ENCODE measurements at regions not wholly inside any gene's neighbourhood (a gene's known extent, or its start where the extent isn't known, plus 50 kb on each side); places are given as distances from the start of the nearest gene placed in this dataset.
A peak's percentile ranks its signal among the peaks of the same experiment; 100 is the strongest.
"Not testable (repeated sequence)": the region's sequence is repeated elsewhere in the genome, so short reads cannot be mapped to it uniquely, and the experiment has no call there.

DNA sequence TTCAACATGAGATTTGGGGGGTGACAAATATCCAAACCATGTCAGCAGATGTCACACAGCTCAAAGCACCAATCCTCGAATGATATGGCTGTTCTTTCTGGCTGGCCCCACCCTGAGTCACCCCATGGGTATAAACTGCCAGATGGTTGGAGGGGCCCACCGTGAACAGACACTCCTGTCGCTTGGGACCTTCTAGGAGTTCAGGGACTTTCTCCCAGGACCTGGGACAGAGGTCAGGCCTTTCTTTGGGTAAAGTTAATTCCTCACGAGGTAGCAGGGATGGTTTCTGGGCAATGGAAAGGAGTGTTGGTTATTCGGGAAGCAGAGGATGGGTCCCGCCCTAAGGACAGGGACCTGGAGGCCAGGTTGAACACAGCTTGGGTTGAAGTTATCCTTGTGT is 262.0 kb downstream of the ACTR3B start:
- no peak for FAIRE-seq

DNA sequence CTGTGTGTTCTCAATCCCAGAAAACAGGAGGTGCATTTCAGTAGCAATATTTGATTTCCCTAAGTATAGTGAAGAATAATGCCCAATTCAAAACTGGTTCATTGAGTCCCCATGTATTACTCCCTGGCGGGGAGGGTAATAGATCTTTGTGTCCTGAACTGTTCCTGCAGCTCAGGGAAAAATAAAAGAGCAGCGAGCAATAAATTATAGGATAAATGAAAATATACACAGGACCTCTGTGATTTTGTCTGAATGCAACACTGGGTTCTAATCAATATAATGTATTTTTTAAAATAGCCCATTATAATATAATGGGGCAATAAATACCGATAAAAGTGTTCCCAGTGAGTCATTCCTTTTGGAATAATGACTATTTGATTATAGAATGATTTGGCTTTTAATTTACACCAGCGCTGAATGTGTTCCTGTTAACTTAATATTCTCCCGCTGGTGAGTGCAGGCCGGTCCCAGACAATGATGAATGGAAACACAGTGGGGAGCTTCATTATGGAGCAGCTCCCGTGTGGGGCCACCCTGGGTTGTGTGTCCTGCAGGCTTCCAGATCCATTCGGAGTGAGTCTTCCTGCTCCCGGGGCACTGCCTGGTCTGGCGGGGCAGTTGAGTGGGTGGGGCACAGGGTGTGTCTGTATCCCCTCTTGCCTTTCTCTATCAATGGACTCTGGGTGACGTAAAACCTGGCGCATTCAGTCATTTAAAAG is 263.1 kb downstream of the ACTR3B start:
- FAIRE-seq: no peak

DNA sequence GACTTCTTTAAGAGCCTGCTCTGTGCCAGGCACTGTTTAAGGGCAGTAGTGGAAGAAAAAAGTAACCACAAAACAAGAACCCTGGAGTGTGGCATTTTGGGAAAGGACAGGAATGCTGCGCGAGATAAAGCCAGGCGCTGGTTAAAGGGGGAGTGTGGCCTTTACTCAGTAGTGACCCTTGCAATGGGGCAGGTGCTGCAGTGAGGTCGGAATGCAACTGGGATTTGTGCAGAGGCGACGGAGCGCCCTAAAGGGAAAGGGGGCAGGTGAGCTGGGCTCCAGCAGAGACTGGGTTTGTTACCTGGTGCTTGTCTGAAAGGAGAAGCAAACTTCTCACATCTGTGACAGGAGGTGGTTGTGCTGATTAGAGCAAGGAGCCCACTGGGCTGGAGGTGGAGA is 263.6 kb downstream of the ACTR3B start:
- FAIRE-seq: no peak

DNA sequence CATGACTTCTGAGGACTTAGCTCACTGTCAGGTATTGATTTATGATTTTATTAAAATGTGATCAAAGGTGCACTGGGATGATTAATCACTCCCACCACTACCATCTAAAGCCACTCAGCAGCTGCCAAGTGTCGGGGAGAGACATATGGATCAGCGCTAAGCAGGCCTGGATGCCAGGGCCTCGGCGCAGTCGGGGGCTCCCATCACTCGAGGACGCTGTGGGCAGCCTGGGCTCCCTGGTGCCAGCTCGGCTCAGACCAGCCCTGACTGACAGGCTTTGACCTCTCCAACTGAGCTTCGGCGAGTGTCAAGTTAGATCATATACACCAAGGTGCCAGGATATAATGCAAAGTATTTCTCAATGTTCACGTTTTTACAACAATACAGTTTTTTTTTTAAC is 267.7 kb downstream of the ACTR3B start:
- FAIRE-seq: no peak

DNA sequence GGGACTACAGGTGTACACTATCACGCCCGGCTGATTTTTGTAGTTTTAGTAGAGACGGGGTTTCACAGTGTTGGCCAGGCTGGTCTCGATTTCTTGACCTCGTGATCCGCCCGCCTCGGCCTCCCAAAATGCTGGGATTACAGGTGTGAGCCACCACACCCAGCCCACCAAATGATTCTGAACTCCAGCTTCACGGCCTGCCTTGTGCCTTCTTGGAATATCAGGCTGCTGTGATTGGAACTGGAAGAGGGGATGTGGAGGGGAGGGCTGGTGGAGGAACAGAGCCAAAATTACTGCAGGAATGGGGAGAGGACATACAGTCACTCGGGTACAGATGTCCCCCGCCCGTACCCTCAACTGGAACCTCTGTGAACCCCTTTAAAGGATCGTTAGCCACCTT is 268.4 kb downstream of the ACTR3B start:
- no peak for FAIRE-seq

DNA sequence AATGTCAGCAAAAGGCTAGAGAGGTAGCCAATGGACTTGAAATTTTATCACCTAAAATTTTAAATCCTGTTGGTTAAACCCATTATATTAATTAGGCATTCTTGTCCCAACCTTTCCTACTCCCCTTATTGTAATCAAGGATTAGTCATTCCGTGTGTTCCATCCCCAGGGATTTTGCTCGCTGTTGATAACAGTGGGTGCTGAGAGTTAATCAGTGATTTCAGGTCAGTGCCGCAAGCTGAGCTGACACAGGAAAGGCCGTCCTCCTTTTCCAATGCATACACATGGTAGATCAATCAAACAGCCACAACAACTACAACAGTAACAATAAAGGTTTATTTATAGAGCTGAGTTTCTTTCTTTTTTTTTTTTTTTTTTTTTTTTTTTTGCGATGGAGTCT is 271.4 kb downstream of the ACTR3B start:
- FAIRE-seq: no peak

DNA sequence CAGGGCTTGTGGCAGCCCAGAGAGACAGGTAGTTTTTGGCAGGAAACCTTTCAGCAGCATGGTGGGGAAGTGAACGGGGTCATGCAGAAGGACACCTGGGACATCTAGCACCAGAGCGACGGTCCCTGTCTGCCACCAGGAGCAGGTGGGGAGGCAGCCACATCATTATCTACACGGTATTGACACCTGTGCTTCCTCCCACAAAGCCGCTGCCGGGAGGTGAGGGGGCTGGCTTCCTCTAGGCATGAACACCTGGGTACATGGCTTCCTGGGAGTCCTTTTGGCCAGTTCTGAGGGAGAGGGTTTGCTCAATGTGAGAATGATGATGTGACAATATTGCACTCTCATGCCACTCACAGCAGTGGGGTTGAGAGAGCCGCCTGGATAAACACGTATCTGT is 275.2 kb downstream of the ACTR3B start:
- FAIRE-seq: no peak

DNA sequence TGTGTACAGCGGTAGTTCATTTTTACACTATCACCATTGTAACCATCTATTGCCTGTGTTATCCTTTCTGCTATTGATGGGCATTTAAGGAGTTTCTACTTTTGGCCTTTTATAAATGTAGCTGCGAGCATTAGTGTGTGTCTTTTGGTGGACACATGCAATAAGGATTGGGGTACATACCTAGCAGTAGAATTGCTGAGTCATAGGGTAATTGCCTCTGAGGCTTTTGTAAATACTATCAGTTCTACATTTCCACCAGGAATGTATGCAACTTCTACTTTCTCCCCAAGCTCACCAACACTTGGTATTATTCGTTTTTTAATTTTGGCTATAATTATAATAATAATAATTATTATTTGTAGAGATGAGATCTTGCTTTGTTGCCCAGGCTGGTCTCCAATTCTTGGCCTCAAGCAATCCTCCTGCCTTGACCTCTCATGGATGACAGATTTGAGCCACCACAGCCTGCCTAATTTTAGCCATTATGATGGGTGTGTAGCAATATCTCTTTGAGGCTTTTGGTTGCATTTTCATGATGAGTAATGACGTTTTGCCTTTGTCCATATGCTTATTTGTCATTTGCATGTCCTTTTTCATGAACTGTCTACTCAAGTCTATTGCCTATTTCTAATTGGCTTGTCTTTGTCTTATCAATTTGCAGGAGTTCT is 277.0 kb downstream of the ACTR3B start:
- FAIRE-seq: no peak

DNA sequence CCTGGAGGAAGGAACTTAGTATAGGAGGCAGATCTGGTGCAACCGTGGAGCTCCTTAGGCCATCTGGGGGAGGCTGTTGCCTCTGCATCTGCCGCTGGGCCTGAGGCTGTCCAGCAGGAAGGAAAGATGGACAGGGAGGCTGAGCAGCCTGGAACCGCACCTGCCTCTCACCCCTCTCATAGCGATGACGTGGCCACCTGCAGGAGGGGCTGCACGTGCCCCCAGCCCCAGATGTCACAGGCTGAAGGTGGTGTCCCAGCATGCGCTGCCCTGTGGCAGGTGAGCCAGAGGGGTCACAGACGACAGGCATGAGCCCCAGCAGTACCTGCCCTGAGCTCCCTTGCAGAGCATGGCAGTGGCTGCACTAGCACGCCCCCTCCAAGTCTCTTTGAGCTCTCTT is 283.9 kb downstream of the ACTR3B start:
- no peak for FAIRE-seq

DNA sequence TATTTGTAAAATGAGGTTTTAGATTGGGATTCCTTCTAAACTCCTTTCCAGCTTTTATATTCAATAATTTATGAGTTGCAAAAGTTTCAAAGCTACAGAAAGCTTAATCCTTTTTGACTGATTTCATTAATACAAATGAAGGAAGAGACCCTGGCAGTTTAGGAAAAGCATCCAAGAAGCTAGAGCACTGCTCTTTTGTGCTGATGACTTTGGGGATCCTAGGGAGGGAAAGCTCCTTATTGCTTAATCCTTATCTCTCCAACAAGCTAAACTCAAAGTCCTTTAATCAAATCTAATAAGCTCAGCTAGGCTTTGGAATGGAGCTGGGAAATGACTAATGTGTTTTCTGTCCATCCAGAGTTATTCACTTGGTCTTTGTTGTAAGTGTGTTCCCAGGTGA is 285.4 kb downstream of the ACTR3B start:
- FAIRE-seq: no peak

DNA sequence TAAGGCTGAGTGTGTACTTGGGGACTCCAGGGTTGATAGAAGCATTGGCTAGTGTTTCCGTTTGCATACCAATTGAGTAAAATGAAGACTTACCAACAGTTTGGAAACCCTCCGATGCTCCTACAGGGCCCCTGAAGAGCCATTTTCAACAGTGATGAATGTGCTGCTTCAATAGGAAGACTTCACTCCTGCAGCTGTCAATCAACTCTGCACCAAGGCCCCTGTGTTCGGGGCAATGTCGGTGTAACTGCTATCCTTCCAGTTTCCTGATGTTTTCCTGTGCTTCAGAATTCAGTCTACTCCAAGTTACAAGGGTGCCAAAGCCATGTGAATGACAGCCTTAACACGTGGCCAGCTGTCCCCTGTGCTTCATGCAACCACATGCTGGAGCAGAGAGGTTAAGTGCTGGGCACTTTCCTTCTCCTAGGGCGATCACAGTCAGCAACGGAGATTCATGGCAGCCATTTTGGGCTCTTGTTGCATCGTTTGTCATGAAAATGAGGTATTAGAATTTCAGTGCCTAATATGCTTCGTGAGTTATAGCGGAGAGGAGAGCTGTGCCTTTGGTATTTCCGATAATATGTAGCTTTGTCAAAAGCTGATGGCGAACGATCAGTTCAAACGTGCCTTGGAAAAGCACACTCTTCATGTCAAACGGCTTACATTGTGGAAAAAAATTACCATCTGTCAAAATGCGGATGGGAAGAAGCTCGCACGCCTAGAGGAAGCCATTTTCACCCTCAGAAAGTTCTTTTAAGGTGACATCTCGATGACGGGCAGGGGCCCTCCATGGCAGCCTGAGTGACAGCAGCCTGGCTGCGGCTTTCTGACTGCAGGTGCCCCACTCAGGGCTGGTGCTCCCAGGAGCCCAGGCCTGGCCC is 287.8 kb downstream of the ACTR3B start:
- no peak for FAIRE-seq

DNA sequence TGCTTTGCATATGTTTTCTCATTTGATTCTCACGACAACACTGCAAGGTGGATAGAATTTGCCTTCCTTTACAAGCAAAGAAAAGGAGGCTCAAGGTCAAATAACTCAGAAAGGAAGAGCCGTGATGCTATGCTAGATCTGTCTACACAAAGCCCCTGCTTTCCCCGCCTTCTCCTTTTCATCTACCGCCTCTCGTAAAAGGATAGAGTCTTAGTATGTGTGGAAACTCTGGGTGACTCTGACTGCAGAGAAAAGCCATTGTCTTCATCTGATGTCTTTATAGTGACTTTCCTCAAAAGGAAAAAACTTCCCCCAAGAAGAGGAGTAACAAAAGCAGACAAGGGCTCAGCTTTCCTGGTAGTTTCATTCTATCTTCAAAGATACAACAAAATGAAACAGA is 292.7 kb downstream of the ACTR3B start:
- no peak for FAIRE-seq

DNA sequence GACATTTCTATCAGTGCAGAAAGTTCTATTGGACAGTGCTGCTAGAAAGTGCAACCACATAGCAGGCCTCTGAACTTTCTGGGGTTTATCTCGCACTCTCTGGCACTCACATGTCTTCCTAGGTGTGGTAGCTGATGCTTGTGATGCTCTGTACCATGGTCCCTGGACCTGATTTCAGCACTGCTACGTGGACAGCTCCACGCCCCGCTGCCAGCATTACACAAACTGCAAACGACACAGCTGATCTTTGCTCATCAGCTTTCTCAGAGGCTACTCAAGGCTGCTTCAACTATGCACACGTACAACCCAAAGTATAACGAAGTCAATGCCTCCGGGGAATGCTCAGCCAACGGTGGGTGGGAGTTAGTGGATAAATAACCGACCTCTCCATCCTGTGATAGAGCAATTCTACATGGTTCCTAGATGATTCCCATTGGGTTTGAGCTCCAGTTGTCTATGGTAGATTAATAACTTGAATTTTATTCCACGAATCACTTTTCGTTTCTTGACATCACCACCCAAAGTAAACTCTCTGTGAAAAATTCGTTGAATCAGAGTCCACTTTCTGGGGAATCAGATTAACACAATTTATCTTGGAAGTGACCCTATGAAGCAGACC is 302.5 kb downstream of the ACTR3B start:
- FAIRE-seq: no peak

DNA sequence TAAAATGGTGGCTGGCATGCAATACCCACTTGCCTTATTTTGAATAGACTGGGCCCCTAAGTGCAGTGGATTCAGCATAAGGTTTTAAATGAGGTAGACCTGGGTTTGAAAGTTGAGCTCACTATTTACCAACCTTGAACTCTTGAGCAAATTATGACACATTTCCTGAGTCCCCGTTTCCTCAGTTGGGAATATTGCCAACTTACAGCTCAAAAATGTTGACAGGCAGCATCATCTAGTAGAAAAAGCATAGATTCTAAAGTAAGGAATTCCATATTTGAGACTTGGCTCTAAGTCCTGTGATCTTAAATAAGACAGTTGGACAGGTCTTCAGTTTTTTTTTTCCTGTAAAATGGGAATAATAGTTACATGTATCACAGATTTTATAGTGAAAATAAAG is 305.5 kb downstream of the ACTR3B start:
- no peak for FAIRE-seq

DNA sequence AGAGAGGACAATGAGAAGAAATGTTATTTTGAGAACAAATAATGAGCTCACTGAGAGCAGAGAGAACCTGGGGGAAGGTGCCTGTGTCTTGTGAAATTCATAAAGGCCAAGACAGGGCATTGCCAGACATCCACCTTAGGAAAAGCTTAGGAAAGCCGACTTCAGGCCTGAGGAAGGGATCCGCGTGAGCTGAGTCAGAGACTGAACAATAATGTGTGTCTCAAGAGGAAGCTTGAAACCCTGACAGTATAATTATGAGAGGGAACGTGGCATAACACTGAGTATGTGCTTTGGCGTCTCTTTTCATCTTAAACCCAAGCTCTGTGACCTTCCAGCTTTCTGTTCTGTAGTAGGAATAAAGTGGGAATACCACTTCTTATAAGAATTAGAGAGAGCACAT is 307.2 kb downstream of the ACTR3B start:
- no peak for FAIRE-seq

DNA sequence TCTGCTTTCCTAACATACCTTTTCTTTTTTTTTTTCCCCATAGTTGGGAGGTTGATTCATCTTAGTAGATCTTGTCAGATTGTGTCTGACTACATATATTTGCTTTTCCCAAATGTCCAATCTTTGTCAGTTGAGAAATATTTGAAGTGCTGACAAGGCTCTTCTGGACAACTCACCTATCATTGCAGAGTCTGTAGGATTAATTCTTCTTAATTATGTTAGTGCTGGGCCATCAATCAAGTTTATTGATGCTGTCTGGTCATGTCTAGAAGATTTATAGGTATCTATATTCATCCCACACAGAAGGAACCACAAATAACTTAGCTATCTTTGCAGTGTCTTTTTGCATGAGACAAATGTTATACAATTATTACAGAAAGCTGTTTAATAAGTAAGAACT is 310.6 kb downstream of the ACTR3B start:
- FAIRE-seq: no peak

DNA sequence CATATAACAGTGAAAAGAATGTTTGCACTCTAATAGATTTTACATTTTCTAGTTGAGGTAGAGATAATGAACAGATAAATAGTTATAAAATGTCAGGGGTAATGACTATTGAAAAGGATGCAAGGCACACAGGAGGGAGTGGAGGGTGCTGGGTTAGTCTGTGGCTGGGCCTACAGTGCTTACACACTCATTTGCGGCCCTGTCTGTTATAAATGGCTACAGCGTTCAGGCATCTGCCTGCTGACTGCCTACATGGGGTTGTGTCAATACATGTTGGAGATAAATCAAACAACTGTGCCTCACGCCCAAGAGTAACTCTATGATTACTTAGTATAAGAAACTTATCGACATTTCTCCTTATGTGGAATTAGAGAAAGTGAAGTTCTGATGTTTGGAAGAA is 313.3 kb downstream of the ACTR3B start:
- no peak for FAIRE-seq

DNA sequence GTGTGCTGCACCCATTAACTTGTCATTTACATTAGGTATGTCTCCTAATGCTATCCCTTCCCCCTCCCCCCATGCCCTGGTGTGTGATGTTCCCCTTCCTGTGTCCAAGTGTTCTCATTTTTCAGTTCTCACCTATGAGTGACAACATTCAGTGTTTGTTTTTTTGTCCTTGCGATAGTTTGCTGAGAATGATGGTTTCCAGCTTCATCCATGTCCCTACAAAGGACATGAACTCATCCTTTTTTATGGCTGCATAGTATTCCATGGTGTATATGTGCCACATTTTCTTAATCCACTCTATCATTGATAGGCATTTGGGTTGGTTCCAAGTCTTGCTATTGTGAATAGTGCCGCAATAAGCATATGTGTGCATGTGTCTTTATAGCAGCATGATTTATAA is 316.7 kb downstream of the ACTR3B start:
- not testable (repeated sequence) for FAIRE-seq

DNA sequence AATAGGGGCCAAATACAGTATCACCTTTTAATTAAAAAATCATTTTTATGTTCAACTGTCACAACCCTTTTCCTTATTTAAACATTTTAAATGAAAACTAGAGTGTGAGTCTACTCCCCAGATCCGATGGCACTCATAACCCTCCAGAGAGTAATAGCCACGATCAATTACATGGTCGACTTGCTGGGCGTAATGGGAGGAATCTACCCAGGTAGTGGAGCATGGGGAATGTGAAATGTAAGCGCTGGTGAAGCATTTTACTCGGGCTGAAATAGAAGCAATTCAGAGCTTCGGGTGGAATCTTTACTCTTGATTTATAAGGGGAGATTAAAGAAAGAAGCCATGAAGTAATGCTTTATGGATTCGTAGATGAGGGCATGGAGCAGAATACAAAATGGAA is 321.9 kb downstream of the ACTR3B start:
- FAIRE-seq: no peak

DNA sequence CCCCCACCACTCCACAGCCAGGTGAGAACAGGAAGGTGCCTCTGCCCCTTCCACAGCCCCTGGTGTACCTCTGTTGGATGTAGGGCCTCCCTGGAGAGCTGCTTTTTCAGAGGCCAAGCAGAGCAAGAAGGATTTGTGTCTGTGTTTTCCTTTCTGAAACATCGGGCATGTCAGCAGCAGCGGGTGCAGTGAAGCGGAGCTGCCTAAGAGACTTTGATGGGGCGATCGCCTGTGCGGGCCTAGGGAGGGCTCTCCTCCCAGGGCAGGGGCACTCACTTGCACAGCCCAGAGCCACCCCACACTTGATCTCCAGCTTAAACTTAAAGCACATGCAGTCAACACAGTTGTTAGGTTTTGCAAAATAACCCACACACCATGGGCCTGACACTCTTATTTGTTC is 324.7 kb downstream of the ACTR3B start:
- no peak for FAIRE-seq

DNA sequence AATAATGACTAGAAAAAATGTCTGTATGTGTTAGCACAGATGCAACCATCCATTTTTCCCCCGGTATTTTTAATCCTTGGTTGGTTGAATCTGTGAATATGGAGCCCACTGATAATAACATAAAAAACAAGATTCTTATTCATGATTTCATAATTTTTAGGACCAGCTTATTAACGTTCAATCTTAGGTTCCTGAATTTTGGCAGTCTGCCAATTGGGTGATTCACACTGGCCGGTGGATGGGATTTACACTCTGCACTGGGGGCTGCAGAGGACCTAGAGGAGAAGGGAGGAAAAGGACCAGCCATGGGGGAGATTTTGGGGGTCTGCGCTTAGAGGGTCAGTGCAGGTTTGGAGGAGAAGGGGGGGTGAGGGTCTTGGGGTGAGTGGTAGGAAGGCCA is 327.9 kb downstream of the ACTR3B start:
- no peak for FAIRE-seq

DNA sequence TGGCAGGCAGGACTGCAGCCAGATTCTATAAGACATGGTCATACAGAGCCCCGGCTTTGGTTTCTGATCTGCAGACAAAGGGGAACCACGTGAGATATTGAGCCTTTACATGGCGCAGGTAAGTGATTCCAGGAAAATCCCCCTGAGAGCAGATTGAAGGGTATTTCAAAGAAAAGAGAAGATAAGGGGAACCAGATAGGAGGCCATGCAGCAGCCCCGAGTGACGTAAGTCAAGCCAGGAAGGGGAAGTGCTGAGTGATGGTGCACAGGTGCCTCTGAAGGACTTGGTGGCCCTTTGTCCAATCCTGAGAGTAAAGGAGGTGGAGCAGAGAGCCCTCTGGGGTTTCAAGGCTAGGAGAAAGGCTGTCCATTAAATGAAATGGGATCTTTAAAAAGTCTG is 329.0 kb downstream of the ACTR3B start:
- no peak for FAIRE-seq

DNA sequence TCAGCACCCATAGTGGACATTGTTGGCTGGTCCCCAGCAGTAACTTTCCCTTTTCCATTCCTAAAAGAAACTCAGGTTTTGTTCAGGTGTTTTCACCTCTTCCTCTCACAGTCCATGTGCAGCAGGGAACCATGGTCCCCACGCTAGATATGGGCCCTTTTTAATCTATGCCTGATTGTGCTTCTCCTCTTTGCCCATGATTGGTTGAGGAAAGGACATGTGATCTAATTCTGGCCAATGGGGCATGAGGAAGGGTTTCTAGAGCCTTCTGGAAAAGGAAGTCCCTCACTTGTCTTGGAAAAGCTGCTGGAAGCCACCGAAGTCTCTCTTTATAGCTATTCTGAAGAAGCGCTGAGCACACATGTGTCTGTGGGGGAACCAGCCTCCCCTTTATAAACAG is 330.7 kb downstream of the ACTR3B start:
- FAIRE-seq: no peak

DNA sequence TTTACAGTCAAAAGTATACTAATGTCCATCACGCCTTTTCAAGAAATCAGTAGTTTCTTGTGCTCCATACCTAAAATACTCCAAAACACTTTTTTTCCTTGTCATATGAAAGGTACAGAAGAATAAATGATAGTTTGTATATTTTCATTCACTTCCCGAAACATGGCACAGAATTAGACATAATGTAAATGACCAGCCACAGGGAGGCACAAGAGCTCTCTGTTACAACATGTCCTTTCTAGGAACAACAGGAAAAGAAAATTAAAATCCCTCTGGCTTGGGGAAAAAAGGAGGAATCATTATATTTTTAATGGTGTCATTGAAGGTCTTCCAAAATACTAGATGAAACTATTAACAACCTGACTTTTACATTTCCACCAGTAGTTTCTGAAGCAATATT is 331.2 kb downstream of the ACTR3B start:
- FAIRE-seq: peak; percentile 68

Measured in A204.1 (cell line).